BE2C (cell line): ENCODE measurements at regions not wholly inside any gene's neighbourhood (a gene's known extent, or its start where the extent isn't known, plus 50 kb on each side); places are given as distances from the start of the nearest gene placed in this dataset.

Experiments used
- DNase-seq: peaks from one replicate; pipeline ENCODE4 v3.0.0-alpha.2; 2020
- H3K27me3 ChIP-seq: fragments of 250-450 bp; sonication (Bioruptor Pico); 2 replicates; pipeline ENCODE4 v1.5.1; 2020; ENCODE audit warnings: mild to moderate bottlenecking
- H3K36me3 ChIP-seq: fragments of 250-450 bp; sonication (Bioruptor Pico); 2 replicates; pipeline ENCODE4 v1.5.1; 2020; ENCODE audit warnings: mild to moderate bottlenecking
- H3K4me1 ChIP-seq: fragments of 250-450 bp; sonication (Bioruptor Pico); 2 replicates; pipeline ENCODE4 v1.5.1; 2020
- H3K4me3 ChIP-seq: 2 replicates; pipeline ENCODE4 v1.5.1; 2011; ENCODE audit warnings: low read depth, low read length
- H3K9me3 ChIP-seq: fragments of 250-450 bp; sonication (Bioruptor Pico); 2 replicates; pipeline ENCODE4 v1.5.1; 2020
- CTCF ChIP-seq: IDR thresholded peaks from 2 replicates; pipeline ENCODE4 v1.5.1; 2012; ENCODE audit warnings: mild to moderate bottlenecking, low read depth, low read length

- Histone ChIP-seq H3K27me3 (no peaks in the 10 kb centered on the region), H3K4me3 (no peak overlapping the region), H3K36me3 (no peaks in the 10 kb centered on the region), H3K9me3 (no peaks in the 10 kb centered on the region), H3K4me1 (no peaks in the 10 kb centered on the region)
- no peak for DNase-seq
- no peak for TF ChIP-seq CTCF
Observed at GRCh38 chr1:87262688-87263087, 66.0 kb upstream of the LMO4 start.

DNA sequence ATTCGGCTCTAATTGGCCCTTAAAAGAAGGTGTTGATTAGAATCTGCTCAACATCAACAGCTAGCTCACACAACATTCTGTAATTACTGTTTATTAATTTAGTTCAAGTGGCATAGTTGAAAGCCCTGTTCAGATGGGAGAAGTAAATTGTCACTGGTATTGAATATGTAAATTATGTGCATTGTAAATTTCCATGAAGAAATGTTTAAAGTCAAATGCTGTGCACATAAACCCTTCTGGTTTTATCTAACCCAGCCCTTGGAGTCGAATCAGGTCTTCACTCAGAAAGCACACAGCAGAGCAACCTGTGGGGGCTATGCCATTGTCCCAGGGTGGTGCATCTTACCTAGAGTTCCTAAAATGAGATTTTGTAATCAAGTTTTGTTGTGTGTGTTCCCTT is 65.4 kb upstream of the LMO4 start:
- Histone ChIP-seq H3K36me3 (no peaks in the 10 kb centered on the region), H3K4me1 (no peaks in the 10 kb centered on the region), H3K9me3 (no peaks in the 10 kb centered on the region), H3K27me3 (no peaks in the 10 kb centered on the region), H3K4me3 (no peak overlapping the region)
- TF ChIP-seq CTCF: no peak
- no peak for DNase-seq

GRCh38 chr1:87263785-87264184 is 64.9 kb upstream of the LMO4 start:
- no peak for TF ChIP-seq CTCF
- no peaks in the 10 kb centered on the region for H3K9me3 ChIP-seq
- DNase-seq: no peak
- no peaks in the 10 kb centered on the region for H3K36me3 ChIP-seq
- no peaks in the 10 kb centered on the region for H3K4me1 ChIP-seq
- H3K27me3 ChIP-seq: no peaks in the 10 kb centered on the region
- no peak overlapping the region for H3K4me3 ChIP-seq

GRCh38 chr1:87264976-87265375 is 63.7 kb upstream of the LMO4 start:
- no peaks in the 10 kb centered on the region for H3K36me3 ChIP-seq
- no peak for DNase-seq
- H3K4me3 ChIP-seq: no peak overlapping the region
- no peaks in the 10 kb centered on the region for H3K4me1 ChIP-seq
- H3K27me3 ChIP-seq: no peaks in the 10 kb centered on the region
- H3K9me3 ChIP-seq: no peaks in the 10 kb centered on the region
- TF ChIP-seq CTCF: no peak

DNA sequence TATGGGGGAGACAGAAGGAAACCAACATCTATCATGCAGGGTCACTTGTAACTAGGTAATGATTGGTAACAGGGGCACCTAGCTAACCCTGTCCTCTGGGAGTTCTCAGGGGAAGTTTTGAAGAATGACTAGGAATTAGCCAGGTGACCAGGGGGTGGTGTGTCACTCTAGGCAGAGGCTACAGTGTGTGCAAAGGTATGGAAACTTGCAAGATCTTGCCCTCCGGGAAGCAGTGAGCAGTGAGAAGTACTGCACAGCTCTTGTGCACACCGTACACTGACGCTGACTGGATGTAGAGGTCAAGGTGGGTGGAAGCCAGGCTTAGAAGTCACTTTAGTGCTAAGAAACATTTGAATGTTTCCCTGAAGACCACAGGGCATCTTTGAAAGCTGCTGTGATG is 62.9 kb upstream of the LMO4 start:
- DNase-seq: no peak
- Histone ChIP-seq H3K9me3 (no peaks in the 10 kb centered on the region), H3K4me3 (no peak overlapping the region), H3K4me1 (no peaks in the 10 kb centered on the region), H3K27me3 (no peaks in the 10 kb centered on the region), H3K36me3 (no peaks in the 10 kb centered on the region)
- no peak for TF ChIP-seq CTCF

DNA sequence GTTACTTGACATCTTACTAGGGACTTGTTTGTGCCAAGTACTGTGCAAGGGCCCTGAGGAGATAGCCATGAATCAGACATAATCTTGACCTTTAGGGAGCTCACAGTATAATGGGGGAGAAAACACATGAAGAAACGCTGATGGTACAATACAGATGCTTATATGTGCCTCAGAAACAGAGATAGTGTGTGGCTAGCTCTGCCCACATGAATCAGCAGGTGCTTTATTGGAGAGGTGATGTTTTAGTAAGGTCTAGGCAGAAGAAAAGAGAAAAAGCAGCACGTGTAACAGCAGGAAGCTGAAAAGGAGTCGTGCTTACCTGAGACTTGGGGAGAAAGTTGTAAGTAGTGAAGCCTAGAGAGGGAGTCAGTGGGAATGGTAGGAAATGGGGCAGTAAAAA is 60.6 kb upstream of the LMO4 start:
- H3K9me3 ChIP-seq: no peaks in the 10 kb centered on the region
- H3K4me3 ChIP-seq: no peak overlapping the region
- no peaks in the 10 kb centered on the region for H3K4me1 ChIP-seq
- no peaks in the 10 kb centered on the region for H3K27me3 ChIP-seq
- no peaks in the 10 kb centered on the region for H3K36me3 ChIP-seq
- TF ChIP-seq CTCF: no peak
- no peak for DNase-seq
